Hepatocyte (in vitro differentiated cells): ENCODE measurements at regions not wholly inside any gene's neighbourhood (a gene's known extent, or its start where the extent isn't known, plus 50 kb on each side); places are given as distances from the start of the nearest gene placed in this dataset.

Experiments used
- CTCF ChIP-seq: fragments of 200-600 bp; sonication (generic); IDR thresholded peaks from 2 replicates; pipeline ENCODE4 v1.5.1; 2016; ENCODE audit warnings: antibody characterized with exemption, mild to moderate bottlenecking; ENCODE audit not compliant: poor library complexity
- EZH2 ChIP-seq: fragments of 200-600 bp; sonication (generic); IDR thresholded peaks from 2 replicates; pipeline ENCODE4 v1.6.1; 2016; ENCODE audit warnings: antibody characterized with exemption, mild to moderate bottlenecking, borderline replicate concordance

GRCh38 chr11:27237643-27238042 is 125.4 kb downstream of the CCDC34 start:
- TF ChIP-seq CTCF, result no peak
- no peak for TF ChIP-seq EZH2
